Small intestine (tissue), 7 donors: ENCODE measurements at regions not wholly inside any gene's neighbourhood (a gene's known extent, or its start where the extent isn't known, plus 50 kb on each side); places are given as distances from the start of the nearest gene placed in this dataset.

Experiments
- DNase-seq, 2 donors: peaks; one replicate each; pipeline versions ENCODE4 v3.0.0 to v3.0.0-alpha.2; 2013
- FAIRE-seq: peaks from 2 replicates; lab custom pipeline; 2012; peaks lifted over from hg19 to GRCh38; lab: Jason Lieb, UNC
- H3K27ac ChIP-seq, 3 donors: one replicate each; pipeline ENCODE4 v1.5.1; 2013; ENCODE audit warnings: low read length in 2 of 3, mild to moderate bottlenecking in 2 of 3, control low read depth in 1 of 3, inconsistent platforms in 1 of 3, low read depth in 1 of 3, moderate library complexity in 1 of 3
- H3K27me3 ChIP-seq, 3 donors: one replicate each; pipeline ENCODE4 v1.6.1; 2013; ENCODE audit warnings: low read length in 3 of 3, inconsistent platforms in 1 of 3; ENCODE audit not compliant: control insufficient read depth in 3 of 3, insufficient read depth in 3 of 3
- H3K36me3 ChIP-seq, 3 donors: one replicate each; pipeline ENCODE4 v1.6.1; 2013; ENCODE audit warnings: low read length in 3 of 3, inconsistent platforms in 1 of 3, low read depth in 1 of 3, mild to moderate bottlenecking in 1 of 3, moderate library complexity in 1 of 3; ENCODE audit not compliant: control insufficient read depth in 3 of 3, insufficient read depth in 2 of 3
- H3K4me1 ChIP-seq, 3 donors: one replicate each; pipeline ENCODE4 v1.6.1; 2013; ENCODE audit warnings: low read length in 2 of 3, inconsistent platforms in 1 of 3, low read depth in 1 of 3, mild to moderate bottlenecking in 1 of 3, moderate library complexity in 1 of 3; ENCODE audit not compliant: control insufficient read depth in 3 of 3, insufficient read depth in 2 of 3
- H3K4me3 ChIP-seq, 3 donors: one replicate each; pipeline ENCODE4 v1.5.1; 2013; ENCODE audit warnings: low read length in 3 of 3, control low read depth in 1 of 3, inconsistent platforms in 1 of 3, low read depth in 1 of 3, mild to moderate bottlenecking in 1 of 3, moderate library complexity in 1 of 3
- H3K9me3 ChIP-seq, 2 donors: one replicate each; pipeline ENCODE4 v1.6.1; 2013; ENCODE audit warnings: low read depth in 1 of 2, low read length in 1 of 2; ENCODE audit not compliant: control insufficient read depth in 2 of 2, insufficient read depth in 1 of 2
- WGBS, 3 donors: extraction: QIAGEN DNeasy Blood & Tissue Kit; methylation state at CpG; one replicate each; pipeline ENCODE4 v1.1.7; 2013; 5-methylcytosine and 5-hydroxymethylcytosine counted together
- donor health status: healthy with polysubstance abuse.
- donor health status: control.
- donor health status: control.
- donor health status: Bipolar disorder and iron deficiency.
- donor health status: healthy.

GRCh38 chr15:72888811-72889210 is 105.3 kb upstream of the ADPGK start:
- FAIRE-seq (no peak), DNase-seq (no peak)
- H3K27me3 ChIP-seq, result no peaks in the 10 kb centered on the region
- no peak overlapping the region for H3K27ac ChIP-seq
- H3K9me3 ChIP-seq, result peaks cover 0 to 6% of the 10 kb centered on the region in 2 donors
- 89 to 94% (median 91%) methylated on average over 7 of the region's 7 CpGs for WGBS, 3 donors
- H3K4me3 ChIP-seq, result no peak overlapping the region
- H3K4me1 ChIP-seq, result no peaks in the 10 kb centered on the region
- H3K36me3 ChIP-seq, result no peaks in the 10 kb centered on the region

GRCh38 chr15:72888211-72888610 is 104.7 kb upstream of the ADPGK start:
- Histone ChIP-seq H3K4me1 (no peaks in the 10 kb centered on the region), H3K27ac (no peak overlapping the region), H3K4me3 (no peak overlapping the region), H3K9me3 (peaks cover 0 to 2% of the 10 kb centered on the region in 2 donors), H3K36me3 (no peaks in the 10 kb centered on the region), H3K27me3 (no peaks in the 10 kb centered on the region)
- DNase-seq (no peak), FAIRE-seq (no peak)
- WGBS, 3 donors, result 91 to 96% (median 93%) methylated on average over 1 of the region's 1 CpG

GRCh38 chr15:72887376-72887775 is 103.8 kb upstream of the ADPGK start:
- peaks cover 0 to 2% of the 10 kb centered on the region in 2 donors for H3K9me3 ChIP-seq
- no peak overlapping the region for H3K27ac ChIP-seq
- DNase-seq (no peak), FAIRE-seq (no peak)
- 33 to 73% (median 65%) methylated on average over 1 of the region's 1 CpG for WGBS, 3 donors
- no peaks in the 10 kb centered on the region for H3K4me1 ChIP-seq
- no peaks in the 10 kb centered on the region for H3K27me3 ChIP-seq
- no peaks in the 10 kb centered on the region for H3K36me3 ChIP-seq
- H3K4me3 ChIP-seq, result no peak overlapping the region

- no peak for DNase-seq
- no peak for FAIRE-seq
- Histone ChIP-seq H3K27me3 (peaks cover 0 to 3% (median 0%) of the 10 kb centered on the region in 3 donors), H3K4me1 (no peaks in the 10 kb centered on the region), H3K4me3 (no peak overlapping the region), H3K27ac (no peak overlapping the region), H3K36me3 (no peaks in the 10 kb centered on the region), H3K9me3 (peaks cover 0 to 6% of the 10 kb centered on the region in 2 donors)
- 94 to 98% (median 97%) methylated on average over 7 of the region's 7 CpGs for WGBS, 3 donors
These were observed 100.8 kb upstream of the ADPGK start for GRCh38 chr15:72884311-72884710.

GRCh38 chr15:72873379-72874233 is 90.0 kb upstream of the ADPGK start:
- H3K4me3 ChIP-seq, result no peak overlapping the region
- H3K27ac ChIP-seq, result no peak overlapping the region
- DNase-seq (no peak), FAIRE-seq (no peak)
- no peaks in the 10 kb centered on the region for H3K9me3 ChIP-seq
- WGBS, 3 donors, result 69 to 81% (median 75%) methylated on average over 12 of the region's 12 CpGs
- H3K36me3 ChIP-seq, result no peaks in the 10 kb centered on the region
- no peaks in the 10 kb centered on the region for H3K27me3 ChIP-seq
- no peaks in the 10 kb centered on the region for H3K4me1 ChIP-seq

DNA sequence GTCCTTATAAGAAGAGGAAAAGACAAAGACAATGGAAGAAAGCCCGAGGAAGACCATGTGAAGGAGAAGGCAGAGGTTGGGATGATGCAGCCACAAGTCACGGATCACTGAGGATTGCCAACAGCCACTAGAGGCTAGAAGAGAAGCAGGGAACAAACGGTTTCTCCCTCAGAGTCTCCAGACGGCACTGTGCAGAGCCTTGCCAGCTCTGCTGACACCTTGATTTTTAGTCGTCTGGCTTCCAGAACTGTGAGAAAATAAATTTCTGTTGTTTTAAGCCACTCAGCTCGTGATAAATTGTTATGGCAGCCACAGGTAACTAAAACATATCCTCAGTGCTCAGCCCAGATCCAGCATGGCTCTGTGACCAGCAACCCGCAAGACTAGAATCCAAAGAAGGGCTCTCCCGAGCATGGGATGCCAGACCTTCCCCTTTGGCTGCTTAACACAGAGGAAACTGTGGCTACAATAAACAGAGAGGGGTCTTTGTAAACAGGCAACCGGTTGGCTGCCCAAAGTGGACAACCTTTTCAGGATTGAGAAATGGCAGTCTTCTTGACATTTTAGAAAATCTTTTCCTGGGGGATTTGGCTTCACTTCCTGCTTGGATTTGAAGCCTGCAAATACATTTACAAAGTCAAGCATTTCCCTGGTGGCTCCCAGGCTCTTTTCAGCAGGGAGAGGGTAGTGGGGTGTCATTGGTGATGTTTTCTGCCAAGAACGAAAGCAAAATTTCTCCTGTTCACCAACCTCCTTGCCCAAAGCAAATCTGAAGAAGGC is 88.7 kb upstream of the ADPGK start:
- FAIRE-seq (no peak), DNase-seq (no peak)
- Histone ChIP-seq H3K27me3 (no peaks in the 10 kb centered on the region), H3K4me3 (no peak overlapping the region), H3K4me1 (no peaks in the 10 kb centered on the region), H3K27ac (no peak overlapping the region), H3K9me3 (no peaks in the 10 kb centered on the region), H3K36me3 (no peaks in the 10 kb centered on the region)
- WGBS, 3 donors, result 65 to 76% (median 67%) methylated on average over 10 of the region's 10 CpGs

- Histone ChIP-seq H3K9me3 (no peaks in the 10 kb centered on the region), H3K27me3 (no peaks in the 10 kb centered on the region), H3K36me3 (no peaks in the 10 kb centered on the region), H3K4me3 (no peak overlapping the region), H3K4me1 (peaks cover 0 to 14% (median 0%) of the 10 kb centered on the region in 3 donors), H3K27ac (no peak overlapping the region)
- FAIRE-seq, result no peak
- WGBS, 3 donors, result 88 to 95% (median 89%) methylated on average over 5 of the region's 5 CpGs
- DNase-seq, result no peak
These were observed 83.5 kb upstream of the ADPGK start for GRCh38 chr15:72866866-72867616.

DNA sequence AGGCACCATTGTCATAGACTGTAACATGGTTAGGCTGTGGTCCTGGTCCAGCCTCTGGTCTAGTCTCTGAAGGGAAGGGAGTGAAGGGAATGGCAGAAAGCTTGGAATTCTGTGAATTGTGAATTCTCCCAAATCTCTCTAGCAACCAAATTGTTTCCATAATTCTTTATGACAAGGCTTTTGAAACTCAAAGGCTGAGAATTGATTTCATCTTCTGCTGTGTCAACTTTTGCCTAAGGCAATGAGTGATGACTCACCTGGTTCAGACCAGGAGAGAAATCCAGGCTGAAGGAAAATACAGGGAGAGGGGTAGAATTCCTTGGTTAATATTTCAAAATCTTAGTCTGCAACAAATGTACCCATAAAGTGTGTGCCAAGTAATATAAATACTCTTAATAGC is 82.6 kb upstream of the ADPGK start:
- no peaks in the 10 kb centered on the region for H3K9me3 ChIP-seq
- no peaks in the 10 kb centered on the region for H3K36me3 ChIP-seq
- no peak overlapping the region for H3K4me3 ChIP-seq
- H3K4me1 ChIP-seq, result peaks cover 0 to 14% (median 0%) of the 10 kb centered on the region in 3 donors
- no peaks in the 10 kb centered on the region for H3K27me3 ChIP-seq
- FAIRE-seq, result no peak
- H3K27ac ChIP-seq, result no peak overlapping the region
- DNase-seq, result peak in 1 of 2 donors; percentile 11
